ENCODE measurements at regions not wholly inside any gene's neighbourhood (a gene's known extent, or its start where the extent isn't known, plus 50 kb on each side); places are given as distances from the start of the nearest gene placed in this dataset.

DNA sequence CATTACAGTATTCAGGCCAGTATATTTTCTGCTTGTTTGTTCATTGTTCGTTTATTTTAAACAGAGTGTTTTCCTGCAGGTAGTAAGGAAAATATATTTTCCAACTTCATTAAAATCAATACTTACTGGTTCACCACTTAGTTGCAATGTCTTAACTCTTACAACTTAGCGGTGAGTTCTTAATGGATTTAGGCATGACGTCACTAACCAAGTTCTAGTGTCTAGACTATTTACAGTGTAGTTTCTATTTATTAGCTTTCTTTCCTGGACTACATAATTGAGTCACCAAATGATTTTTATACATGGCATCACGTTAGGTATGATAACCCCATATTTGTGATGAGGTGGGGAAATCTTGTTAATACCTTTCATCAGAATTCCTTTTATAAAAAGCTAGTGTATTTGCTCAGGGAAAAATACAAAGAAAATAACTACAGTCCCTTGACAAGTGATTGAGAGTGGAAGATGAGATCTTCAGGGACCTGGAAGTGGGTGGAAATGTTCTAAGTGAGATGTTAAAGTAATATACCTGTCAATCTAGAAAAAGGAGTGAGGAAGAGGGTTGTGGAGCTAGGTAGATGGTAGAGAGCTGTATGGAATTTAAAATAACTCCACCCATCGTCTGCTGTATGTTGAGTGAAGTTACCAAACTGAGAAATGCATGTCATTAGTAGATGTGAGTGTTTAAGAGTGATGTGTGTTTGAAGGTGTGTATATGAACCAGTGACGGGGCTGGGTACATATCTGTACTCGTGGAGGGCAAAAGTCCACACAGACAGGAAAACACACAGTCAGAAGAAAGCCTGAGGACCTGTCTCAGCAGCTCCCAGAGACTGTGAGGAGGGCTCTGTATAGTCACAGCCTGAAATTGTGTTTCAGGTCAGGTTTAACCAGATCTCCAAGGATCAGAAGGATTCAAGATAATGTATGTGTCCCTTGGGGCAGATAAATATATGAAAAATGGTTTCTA is 197.6 kb upstream of the ADAMTS5 start:
- H3K4me3 ChIP-seq (replicated peaks; ENCODE audit: low read depth, low read length) = no peak overlapping the region
- TF ChIP-seq, protein P1, sequence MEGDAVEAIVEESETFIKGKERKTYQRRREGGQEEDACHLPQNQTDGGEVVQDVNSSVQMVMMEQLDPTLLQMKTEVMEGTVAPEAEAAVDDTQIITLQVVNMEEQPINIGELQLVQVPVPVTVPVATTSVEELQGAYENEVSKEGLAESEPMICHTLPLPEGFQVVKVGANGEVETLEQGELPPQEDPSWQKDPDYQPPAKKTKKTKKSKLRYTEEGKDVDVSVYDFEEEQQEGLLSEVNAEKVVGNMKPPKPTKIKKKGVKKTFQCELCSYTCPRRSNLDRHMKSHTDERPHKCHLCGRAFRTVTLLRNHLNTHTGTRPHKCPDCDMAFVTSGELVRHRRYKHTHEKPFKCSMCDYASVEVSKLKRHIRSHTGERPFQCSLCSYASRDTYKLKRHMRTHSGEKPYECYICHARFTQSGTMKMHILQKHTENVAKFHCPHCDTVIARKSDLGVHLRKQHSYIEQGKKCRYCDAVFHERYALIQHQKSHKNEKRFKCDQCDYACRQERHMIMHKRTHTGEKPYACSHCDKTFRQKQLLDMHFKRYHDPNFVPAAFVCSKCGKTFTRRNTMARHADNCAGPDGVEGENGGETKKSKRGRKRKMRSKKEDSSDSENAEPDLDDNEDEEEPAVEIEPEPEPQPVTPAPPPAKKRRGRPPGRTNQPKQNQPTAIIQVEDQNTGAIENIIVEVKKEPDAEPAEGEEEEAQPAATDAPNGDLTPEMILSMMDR (IDR thresholded peaks at IDR 0.05; ENCODE audit: low read depth, low read length, missing control alignments) = no peak
- DNase-seq (ENCODE audit: extremely low read depth, low read depth) = no peak

DNA sequence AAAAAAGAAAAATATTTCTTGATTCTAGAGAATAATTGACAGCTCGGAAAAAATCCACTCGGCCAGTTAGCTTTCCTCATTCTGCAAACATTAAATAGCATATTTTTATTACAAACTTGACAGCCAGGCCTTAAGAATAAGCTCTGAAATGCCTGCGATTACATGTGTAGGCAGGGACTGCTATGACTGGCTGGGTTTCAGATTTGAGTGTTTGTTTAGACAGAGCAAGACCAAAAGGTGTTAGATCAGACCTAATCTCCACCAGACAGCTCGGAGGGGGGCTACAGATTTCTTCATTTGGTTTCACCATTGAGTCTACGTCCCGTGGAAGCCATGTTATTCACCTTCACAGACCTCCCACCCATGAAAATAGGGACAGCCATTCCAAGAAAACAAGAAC is 192.1 kb upstream of the ADAMTS5 start:
- no peak overlapping the region for H3K4me3 ChIP-seq (replicated peaks; ENCODE audit: low read depth, low read length)
- TF ChIP-seq, protein P1 (IDR thresholded peaks at IDR 0.05; ENCODE audit: low read depth, low read length, missing control alignments) = no peak
- DNase-seq (ENCODE audit: extremely low read depth, low read depth) = no peak

DNA sequence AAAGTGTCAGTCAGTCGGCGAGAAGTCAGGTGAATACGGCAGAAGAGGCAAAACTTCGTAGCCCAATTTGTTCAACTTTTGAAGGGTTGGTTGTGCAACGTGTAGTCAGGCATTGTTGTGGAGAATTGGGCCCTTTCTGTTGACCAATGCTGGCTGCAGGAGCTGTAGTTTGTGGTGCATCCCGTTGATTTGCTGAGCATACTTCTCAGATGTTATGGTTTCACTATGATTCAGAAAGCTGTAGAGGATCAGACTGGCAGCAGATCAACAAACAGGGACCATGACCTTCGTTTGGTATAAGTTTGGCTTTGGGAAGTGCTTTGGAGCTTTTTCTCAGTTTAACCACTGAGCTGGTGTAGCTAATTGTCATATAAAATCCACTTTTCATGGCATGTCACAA is 190.2 kb upstream of the ADAMTS5 start:
- H3K4me3 ChIP-seq (replicated peaks; ENCODE audit: low read depth, low read length) = no peak overlapping the region
- TF ChIP-seq, protein P1 (IDR thresholded peaks at IDR 0.05; ENCODE audit: low read depth, low read length, missing control alignments) = no peak
- DNase-seq (ENCODE audit: extremely low read depth, low read depth) = no peak

DNA sequence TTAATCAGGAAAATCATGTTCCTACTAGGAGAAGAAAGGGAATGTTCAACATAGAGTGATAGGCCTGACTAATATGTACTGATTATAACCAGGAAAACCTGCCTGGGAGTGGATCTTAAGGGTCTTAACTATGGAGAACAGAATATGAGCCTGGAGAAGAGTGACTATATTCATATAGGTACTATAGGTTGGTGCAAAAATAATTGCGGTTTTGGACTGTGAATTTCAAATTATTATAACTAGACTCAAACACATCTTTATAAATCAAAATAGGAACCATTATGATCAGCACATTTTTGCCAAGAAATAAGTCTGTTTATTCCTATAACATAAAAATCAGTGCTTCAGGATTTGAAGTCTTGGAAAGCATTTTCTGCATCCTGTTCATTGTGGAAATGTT is 189.8 kb upstream of the ADAMTS5 start:
- TF ChIP-seq, protein P1 (IDR thresholded peaks at IDR 0.05; ENCODE audit: low read depth, low read length, missing control alignments) = no peak

DNA sequence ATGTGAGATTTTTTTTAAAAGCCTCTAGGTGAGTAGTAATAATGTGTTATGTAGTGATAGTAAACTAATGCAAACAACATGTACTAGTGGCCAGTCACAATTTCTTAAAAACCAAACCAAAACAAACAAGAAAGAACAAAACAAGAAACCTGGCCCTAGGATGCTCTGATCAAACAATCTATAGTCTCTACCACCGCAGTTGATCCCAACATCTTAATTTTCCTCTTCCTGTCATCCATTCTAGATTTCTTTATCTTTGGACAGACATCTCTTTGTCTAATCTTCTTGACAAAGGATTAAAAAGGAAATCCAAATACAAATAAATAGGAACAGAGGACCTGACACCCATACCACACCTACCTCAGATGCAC is 188.2 kb upstream of the ADAMTS5 start:
- H3K4me3 ChIP-seq (replicated peaks; ENCODE audit: low read depth, low read length) = no peak overlapping the region
- TF ChIP-seq, protein P1 (IDR thresholded peaks at IDR 0.05; ENCODE audit: low read depth, low read length, missing control alignments) = no peak
- DNase-seq (ENCODE audit: extremely low read depth, low read depth) = no peak

More for the DNA sequence above, 189.8 kb upstream of the ADAMTS5 start:
- DNase-seq (ENCODE audit: extremely low read depth, low read depth) = no peak
- H3K4me3 ChIP-seq (replicated peaks; ENCODE audit: low read depth, low read length) = no peak overlapping the region

DNA sequence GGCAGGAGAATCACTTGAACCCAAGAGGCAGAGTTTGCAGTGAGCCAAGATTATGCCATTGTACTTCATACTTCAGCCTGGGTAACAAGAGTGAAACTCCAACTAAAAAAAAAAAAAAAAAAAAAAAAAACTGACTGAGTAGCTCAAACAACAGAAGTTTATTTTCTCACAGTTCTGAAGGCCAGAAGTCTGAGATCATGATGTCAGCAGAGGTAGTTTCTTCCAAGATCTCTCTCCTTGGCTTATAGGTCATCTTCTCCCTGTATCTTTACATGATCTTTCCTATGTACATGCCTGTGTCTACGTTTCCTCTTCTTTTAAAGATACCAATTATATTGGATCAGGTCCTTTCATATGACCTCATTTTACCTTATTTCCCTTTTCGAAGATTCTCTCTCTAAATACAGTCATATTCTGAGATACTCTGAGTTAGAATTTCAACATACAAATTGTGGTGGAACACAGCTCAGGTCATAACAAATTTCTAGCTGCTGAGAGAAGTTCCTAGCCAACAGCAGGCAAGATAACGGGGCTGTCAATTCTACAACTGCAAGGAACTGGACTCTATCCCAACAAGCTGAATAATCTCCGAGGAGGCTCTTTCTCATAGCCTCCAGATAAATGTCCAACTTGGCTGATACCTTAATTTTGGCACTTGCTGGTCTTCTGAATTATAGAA is 187.7 kb upstream of the ADAMTS5 start:
- no peak overlapping the region for H3K4me3 ChIP-seq (replicated peaks; ENCODE audit: low read depth, low read length)
- TF ChIP-seq, protein P1 (IDR thresholded peaks at IDR 0.05; ENCODE audit: low read depth, low read length, missing control alignments) = no peak
- DNase-seq (ENCODE audit: extremely low read depth, low read depth) = no peak

Measured in HFF-Myc (cell line).